Stimulated activated naive CD8-positive, alpha-beta T cell treated with anti-CD3 and anti-CD28 coated beads, Interleukin-15, amount 100 ng/mL, for 72 hours (primary cell): ENCODE measurements at regions not wholly inside any gene's neighbourhood (a gene's known extent, or its start where the extent isn't known, plus 50 kb on each side); places are given as distances from the start of the nearest gene placed in this dataset.
"Not testable (repeated sequence)": the region's sequence is repeated elsewhere in the genome, so short reads cannot be mapped to it uniquely, and the experiment has no call there.

Experiments used
- ATAC-seq: fragments of 150-1000 bp; cut with Tn5 transposase; 2 replicates; pipeline ENCODE4 v1.10.0; 2021; ENCODE audit warnings: mild to moderate bottlenecking, moderate library complexity
- DNase-seq, 2 donors: peaks; one replicate each; pipeline ENCODE4 v3.0.0; 2021 to 2022
- H3K27ac Mint-ChIP-seq, 2 donors: one replicate each; pipeline ENCODE4 v1.8.0; 2022; ENCODE audit warnings: mild to moderate bottlenecking in 2 of 2, mixed read lengths in 2 of 2, moderate library complexity in 2 of 2
- H3K27me3 Mint-ChIP-seq: one replicate; pipeline ENCODE4 v1.8.0; 2022; ENCODE audit warnings: mixed read lengths
- H3K4me1 Mint-ChIP-seq: one replicate; pipeline ENCODE4 v1.8.0; 2022; ENCODE audit warnings: mild to moderate bottlenecking, mixed read lengths
- H3K4me3 Mint-ChIP-seq, 2 donors: one replicate each; pipeline ENCODE4 v1.8.0; 2022; ENCODE audit warnings: mild to moderate bottlenecking in 2 of 2, mixed read lengths in 2 of 2, moderate library complexity in 1 of 2
- H3K9me3 Mint-ChIP-seq, 2 donors: one replicate each; pipeline ENCODE4 v1.8.0; 2022; ENCODE audit warnings: mixed read lengths in 2 of 2

DNA sequence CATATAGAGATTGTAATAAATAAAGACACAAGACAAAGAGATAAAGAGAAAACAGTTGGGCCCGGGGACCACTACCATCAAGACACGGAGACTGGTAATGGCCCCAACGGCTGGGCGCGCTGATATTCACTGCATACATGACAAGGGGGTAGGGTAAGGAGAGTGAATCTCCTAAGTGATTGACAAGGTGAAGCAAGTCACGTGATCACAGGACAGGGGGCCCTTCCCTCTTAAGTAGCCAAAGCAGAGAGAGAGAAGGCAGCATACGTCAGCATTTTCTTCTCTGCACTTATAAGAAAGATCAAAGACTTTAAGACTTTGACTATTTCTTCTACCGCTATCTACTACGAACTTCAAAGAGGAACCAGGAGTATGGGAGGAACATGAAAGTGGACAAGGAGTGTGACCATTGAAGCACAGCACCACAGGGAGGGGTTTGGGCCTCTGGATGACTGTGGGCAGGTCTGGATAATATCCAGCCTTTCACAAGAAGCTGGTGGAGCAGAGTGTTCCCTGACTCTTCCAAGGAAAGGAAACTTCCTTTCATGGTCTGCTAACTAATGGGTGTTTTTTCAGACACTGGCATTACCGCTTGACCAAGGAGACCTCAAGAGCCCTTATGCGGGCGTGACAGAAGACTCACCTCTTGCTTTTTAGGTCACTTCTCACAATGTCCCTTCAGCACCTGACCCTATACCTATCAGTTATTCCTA is 75.6 kb downstream of the MRPL39 start:
- ATAC-seq, H3K27ac Mint-ChIP-seq, DNase-seq, H3K4me3 Mint-ChIP-seq, H3K27me3 Mint-ChIP-seq, H3K9me3 Mint-ChIP-seq: not testable (repeated sequence)
- H3K4me1 Mint-ChIP-seq: peaks cover 12% of the 10 kb centered on the region

DNA sequence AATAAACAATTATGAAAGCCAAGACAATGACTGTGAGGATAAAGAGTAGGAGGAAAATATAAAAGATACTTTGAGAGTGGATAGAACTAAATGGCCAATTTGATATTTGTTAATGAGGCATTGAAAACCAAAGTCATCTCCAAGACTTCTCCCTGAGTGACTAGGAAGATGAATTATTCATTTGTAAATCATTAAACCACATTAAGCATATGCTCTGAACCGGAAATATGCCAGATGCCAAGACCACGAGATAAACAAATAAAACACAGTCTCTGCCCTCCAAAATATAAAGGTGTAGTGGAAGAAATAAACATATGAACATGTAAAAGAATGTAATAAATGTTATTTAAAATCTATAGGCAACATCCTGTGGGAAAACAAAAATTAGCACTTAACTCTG is 78.8 kb downstream of the MRPL39 start:
- Mint-ChIP-seq H3K4me3 (no peak overlapping the region), H3K4me1 (peaks cover 6% of the 10 kb centered on the region), H3K27me3 (no peaks in the 10 kb centered on the region), H3K27ac (no peak overlapping the region), H3K9me3 (peaks cover 4 to 7% of the 10 kb centered on the region in 2 donors)
- no peak for ATAC-seq
- no peak for DNase-seq

DNA sequence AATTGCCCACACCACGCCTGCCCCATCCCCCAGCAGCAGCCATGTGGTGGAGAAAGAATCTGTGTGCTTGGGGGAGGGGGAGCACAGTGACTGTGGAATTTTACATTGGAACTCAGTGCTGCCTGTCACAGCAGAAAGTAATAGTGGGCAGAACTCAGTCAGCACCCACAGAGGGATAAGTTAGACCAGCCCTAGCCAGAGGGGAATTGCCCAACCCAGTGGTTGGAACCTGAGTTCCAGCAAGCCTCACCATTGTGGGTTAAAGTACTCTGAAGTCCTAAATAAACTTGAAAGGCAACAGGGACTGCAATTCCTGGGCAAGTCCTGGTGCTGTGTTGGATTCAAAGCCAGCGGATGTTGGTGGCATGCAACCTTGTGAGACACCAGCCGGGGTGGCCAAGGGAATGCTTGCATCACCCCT is 88.8 kb downstream of the MRPL39 start:
- no peak for ATAC-seq
- no peak overlapping the region for H3K27ac Mint-ChIP-seq

DNA sequence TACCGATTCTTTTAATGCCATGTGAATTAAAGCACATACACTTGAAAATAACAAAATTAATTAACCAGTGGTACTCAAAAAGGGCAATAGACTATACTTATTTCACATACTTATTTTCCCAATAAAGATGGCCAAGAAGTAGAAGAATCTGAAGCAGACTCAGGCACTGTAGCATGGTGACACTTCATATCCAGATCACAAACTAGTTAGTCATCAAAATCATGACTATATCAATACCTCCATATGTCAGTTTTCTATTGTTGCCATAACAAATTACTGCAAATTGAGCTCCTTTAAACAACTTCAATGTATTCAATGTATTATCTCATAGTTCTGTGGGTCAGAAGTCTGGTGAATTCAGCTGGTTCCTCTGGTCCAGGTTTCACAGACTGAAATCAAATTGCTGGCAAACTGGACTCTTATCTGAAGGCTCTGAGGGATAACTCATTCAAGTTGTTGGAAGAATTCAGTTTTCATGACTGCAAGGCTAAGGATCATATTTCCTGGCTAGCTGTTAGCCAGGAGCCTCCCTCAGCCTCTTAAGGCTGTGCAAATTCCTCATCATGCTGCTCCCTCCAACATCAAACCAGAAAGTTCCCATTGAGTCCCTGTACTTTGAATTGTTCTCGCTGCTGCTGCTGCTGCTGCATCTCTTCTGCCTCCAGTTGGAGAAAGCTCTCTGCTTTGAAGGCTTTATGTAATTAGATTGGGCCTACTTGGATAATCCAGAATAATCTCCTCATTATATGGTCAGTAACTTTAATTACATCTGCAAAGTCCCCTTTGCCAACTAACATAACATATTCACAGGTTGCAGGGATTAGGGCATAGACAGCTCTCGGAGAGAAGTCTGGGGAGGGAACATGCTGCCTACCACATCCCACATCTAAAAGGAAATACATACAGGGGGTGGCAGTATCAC is 91.5 kb downstream of the MRPL39 start:
- Mint-ChIP-seq H3K27me3 (no peaks in the 10 kb centered on the region), H3K9me3 (peaks cover 4 to 17% of the 10 kb centered on the region in 2 donors), H3K4me1 (peaks cover 37% of the 10 kb centered on the region), H3K4me3 (no peak overlapping the region), H3K27ac (no peak overlapping the region)
- ATAC-seq: peak; percentile 57
- DNase-seq: no peak

More for the DNA sequence above, 88.8 kb downstream of the MRPL39 start:
- no peak for DNase-seq
- no peaks in the 10 kb centered on the region for H3K27me3 Mint-ChIP-seq
- peaks cover 14% of the 10 kb centered on the region for H3K4me1 Mint-ChIP-seq
- no peak overlapping the region for H3K4me3 Mint-ChIP-seq
- H3K9me3 Mint-ChIP-seq: peaks cover 7 to 12% of the 10 kb centered on the region in 2 donors

- Mint-ChIP-seq H3K27ac (peak overlapping the region; percentile 48 to 71), H3K27me3 (no peaks in the 10 kb centered on the region), H3K9me3 (peaks cover 0 to 17% of the 10 kb centered on the region in 2 donors), H3K4me3 (peak overlapping the region in 1 of 2 donors; percentile 31), H3K4me1 (peaks cover 41% of the 10 kb centered on the region)
- DNase-seq: no peak
- ATAC-seq: peak; percentile 29
These were observed 93.5 kb downstream of the MRPL39 start for GRCh38 chr21:25513810-25514209.

DNA sequence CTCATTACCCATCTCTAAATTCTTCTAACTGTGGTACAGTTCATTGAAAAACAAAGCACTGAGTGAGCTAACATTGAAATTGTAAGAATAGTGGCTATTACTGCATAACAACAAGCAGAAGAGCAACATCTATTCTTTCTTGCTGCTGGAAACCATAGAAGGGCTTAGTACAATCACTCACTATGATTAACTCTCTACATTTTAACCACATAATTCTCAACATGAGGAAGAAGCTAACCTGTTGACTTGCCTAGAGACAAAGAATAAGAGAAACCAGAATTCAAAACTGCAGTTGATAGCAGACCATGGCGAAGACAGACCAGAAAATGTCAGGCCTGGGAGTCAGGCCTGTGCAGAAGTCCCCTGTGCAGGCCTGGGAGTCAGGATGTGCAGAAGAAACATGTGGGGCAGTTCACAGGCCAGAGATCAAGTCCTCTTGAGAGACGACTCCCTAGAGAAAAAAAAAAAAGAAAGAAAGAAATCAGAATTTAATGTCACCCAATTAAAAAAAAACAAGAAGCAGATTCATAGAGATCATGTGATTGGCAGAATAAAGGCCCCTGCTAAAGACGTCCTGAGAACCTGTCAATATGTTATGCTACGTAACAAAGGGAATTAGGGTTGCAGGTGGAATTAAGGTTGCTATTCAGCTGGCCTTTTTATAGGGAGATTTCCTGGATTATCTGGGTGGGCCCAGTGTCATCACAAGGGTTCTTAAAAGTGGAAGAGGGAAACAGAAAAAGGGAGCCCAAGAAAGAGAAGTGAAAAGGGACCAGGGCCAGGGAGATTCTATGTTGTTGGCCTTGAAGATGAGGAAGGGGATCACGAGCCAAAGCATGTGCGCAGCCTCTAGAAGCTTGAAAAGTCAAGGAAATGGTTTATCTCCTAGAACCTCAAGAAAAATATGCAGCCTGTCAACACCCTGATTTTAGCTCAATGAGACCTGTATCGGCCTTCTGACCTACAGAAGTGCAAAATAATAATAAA is 94.9 kb downstream of the MRPL39 start:
- ATAC-seq: peak; percentile 27
- Mint-ChIP-seq H3K4me1 (peaks cover 55% of the 10 kb centered on the region), H3K4me3 (peak overlapping the region; percentile 68 to 74), H3K27me3 (no peaks in the 10 kb centered on the region), H3K9me3 (peaks cover 0 to 17% of the 10 kb centered on the region in 2 donors), H3K27ac (peak overlapping the region; percentile 56 to 90)
- no peak for DNase-seq

DNA sequence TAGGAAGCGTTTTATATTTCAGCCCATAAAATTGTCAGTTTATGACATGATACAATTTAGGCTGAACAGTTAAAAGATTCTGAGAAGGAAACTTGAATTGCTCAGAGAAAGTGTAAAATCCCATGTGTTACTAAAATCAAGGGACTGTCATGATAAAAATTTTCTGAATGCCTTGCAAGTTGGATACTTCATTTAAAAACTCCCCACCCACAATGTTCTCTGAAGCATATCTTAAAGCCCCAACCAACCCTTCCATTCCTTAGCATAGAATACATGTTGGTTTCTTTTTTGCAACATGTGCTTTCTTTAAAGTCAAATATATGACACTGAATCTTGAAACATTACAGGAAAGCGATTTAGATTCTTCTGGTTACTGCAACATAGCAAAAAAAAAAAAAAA is 97.4 kb downstream of the MRPL39 start:
- peak; percentile 88 for ATAC-seq
- peaks cover 73% of the 10 kb centered on the region for H3K4me1 Mint-ChIP-seq

GRCh38 chr21:25508364-25508763 is 98.9 kb downstream of the MRPL39 start:
- H3K27me3 Mint-ChIP-seq: no peaks in the 10 kb centered on the region
- DNase-seq (no peak), ATAC-seq (no peak)
- no peak overlapping the region for H3K27ac Mint-ChIP-seq
- H3K9me3 Mint-ChIP-seq: peaks cover 15 to 18% of the 10 kb centered on the region in 2 donors
- peak overlapping the region in 1 of 2 donors; percentile 51 for H3K4me3 Mint-ChIP-seq
- peaks cover 79% of the 10 kb centered on the region for H3K4me1 Mint-ChIP-seq

More for the DNA sequence above, 97.4 kb downstream of the MRPL39 start:
- Mint-ChIP-seq H3K27ac (peak overlapping the region; percentile 77 to 90), H3K9me3 (peaks cover 0 to 17% of the 10 kb centered on the region in 2 donors), H3K4me3 (peak overlapping the region; percentile 50 to 78), H3K27me3 (no peaks in the 10 kb centered on the region)
- DNase-seq: no peak

DNA sequence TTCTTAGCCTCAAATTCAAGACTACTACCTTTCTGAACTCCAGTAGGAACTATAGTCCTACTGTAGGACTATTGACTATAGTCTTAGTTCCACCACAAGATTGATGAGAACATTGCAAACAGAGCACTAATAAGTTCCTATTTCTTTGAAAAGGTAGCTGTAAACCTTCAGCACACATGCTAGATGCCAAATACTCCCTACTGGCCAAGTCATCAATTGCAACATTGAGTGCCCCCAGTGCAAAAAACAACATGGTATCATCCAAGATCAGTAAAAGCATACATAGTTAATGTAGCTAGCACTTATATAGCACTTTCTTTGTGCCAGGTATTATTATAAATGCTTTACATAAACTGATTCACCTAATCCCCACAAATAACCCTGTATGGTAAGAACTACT is 99.8 kb downstream of the MRPL39 start:
- Mint-ChIP-seq H3K4me3 (peak overlapping the region; percentile 17 to 51), H3K4me1 (peaks cover 73% of the 10 kb centered on the region), H3K27ac (peak overlapping the region in 1 of 2 donors; percentile 69), H3K9me3 (peaks cover 10 to 16% of the 10 kb centered on the region in 2 donors), H3K27me3 (no peaks in the 10 kb centered on the region)
- DNase-seq (no peak), ATAC-seq (peak; percentile 62)

- H3K4me1 Mint-ChIP-seq: peaks cover 73% of the 10 kb centered on the region
- H3K27me3 Mint-ChIP-seq: no peaks in the 10 kb centered on the region
- ATAC-seq: no peak
- H3K4me3 Mint-ChIP-seq: peak overlapping the region in 1 of 2 donors; percentile 12
- no peak for DNase-seq
- peaks cover 13 to 22% of the 10 kb centered on the region in 2 donors for H3K9me3 Mint-ChIP-seq
- H3K27ac Mint-ChIP-seq: no peak overlapping the region
These were observed 100.4 kb downstream of the MRPL39 start for GRCh38 chr21:25506887-25507286.

DNA sequence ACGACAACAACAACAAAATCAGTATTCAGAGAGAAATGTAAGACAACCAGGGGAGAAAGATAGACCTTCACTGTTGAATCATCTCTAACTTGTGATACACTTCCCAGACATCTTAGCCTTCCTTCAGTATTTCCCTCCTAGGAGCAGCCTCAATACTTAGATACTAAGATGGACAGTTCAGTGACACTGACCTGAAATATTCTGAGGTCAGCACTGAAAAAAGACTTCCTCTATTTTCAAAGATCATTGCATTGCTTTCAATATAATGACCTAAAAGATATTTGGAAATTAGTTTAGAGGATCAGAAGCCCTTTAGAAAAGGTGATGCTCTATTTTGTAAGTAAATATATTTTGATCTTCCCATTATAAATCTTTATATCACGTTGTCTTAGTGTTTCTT is 101.0 kb downstream of the MRPL39 start:
- DNase-seq (no peak), ATAC-seq (no peak)
- peak overlapping the region in 1 of 2 donors; percentile 3 for H3K4me3 Mint-ChIP-seq
- no peaks in the 10 kb centered on the region for H3K27me3 Mint-ChIP-seq
- H3K4me1 Mint-ChIP-seq: peaks cover 77% of the 10 kb centered on the region
- no peak overlapping the region for H3K27ac Mint-ChIP-seq
- peaks cover 16 to 26% of the 10 kb centered on the region in 2 donors for H3K9me3 Mint-ChIP-seq

- ATAC-seq: no peak
- no peaks in the 10 kb centered on the region for H3K27me3 Mint-ChIP-seq
- peak overlapping the region in 1 of 2 donors; percentile 23 for H3K4me3 Mint-ChIP-seq
These were observed 103.3 kb downstream of the MRPL39 start for GRCh38 chr21:25503981-25504380.

DNA sequence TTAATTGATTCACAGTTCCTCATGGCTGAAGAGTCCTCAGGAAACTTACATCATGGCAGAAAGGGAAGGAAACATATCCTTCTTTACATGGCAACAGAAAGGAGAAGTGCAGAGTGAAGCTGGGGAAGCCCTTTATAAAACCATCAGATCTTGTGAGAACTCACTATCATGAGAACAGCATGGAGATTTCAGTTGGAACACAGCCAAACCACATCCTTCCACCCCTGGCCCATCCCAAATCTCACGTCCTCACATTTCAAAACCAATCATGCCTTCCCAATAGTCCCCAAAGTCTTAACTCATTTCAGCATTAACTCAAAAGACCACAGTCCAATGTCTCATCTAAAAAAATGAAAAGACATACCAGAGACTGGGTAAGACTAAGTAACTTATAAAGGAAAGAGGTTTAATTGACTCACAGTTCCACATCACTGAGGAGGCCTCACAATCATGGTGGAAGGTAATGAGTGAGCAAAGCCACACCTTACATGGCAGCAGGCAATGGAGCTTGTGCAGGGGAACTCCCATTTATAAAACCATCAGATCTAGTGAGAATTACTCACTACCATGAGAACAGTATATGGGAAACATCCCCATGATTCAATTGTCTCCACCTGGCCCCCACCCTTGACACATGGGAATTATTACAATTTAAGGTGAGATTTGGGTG is 105.2 kb downstream of the MRPL39 start:
- Mint-ChIP-seq H3K4me3 (peak overlapping the region; percentile 60 to 65), H3K9me3 (peaks cover 26 to 33% of the 10 kb centered on the region in 2 donors), H3K27me3 (no peaks in the 10 kb centered on the region), H3K4me1 (peaks cover 71% of the 10 kb centered on the region), H3K27ac (peak overlapping the region; percentile 76 to 95)
- peak; percentile 40 to 80 for DNase-seq
- peak; percentile 98 for ATAC-seq

More at GRCh38 chr21:25503981-25504380, 103.3 kb downstream of the MRPL39 start:
- Mint-ChIP-seq H3K27ac (peak overlapping the region in 1 of 2 donors; percentile 23), H3K9me3 (peaks cover 26 to 27% of the 10 kb centered on the region in 2 donors), H3K4me1 (peaks cover 79% of the 10 kb centered on the region)
- no peak for DNase-seq

DNA sequence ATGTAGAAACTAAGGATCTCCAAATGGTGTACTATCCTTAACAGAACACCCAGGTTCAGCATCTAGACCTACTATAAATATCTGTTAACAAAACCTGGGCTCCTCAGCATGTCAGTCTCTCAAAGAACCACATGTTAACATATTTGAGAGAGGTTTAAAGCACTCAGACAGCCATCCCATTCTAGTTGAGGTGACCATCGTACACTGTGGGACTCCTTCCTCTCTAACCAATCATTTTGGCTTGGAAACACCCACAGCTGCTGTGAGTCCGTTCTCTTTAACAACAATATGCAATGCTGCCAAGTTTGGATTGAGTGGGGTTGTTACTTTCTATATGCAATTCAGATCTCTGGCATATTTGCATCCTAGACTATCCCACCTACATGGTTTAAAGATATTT is 105.8 kb downstream of the MRPL39 start:
- no peak for DNase-seq
- Mint-ChIP-seq H3K4me3 (peak overlapping the region; percentile 60 to 65), H3K4me1 (peaks cover 72% of the 10 kb centered on the region), H3K9me3 (peaks cover 26 to 33% of the 10 kb centered on the region in 2 donors), H3K27ac (peak overlapping the region; percentile 76 to 95), H3K27me3 (no peaks in the 10 kb centered on the region)
- no peak for ATAC-seq
